Ureter (tissue), 1 donor: ENCODE measurements at regions not wholly inside any gene's neighbourhood (a gene's known extent, or its start where the extent isn't known, plus 50 kb on each side); places are given as distances from the start of the nearest gene placed in this dataset.

ENCODE experiments used
- DNase-seq: peaks from one replicate; pipeline ENCODE4 v3.0.0-alpha.2; 2020; ENCODE audit warnings: low spot score
- donor health status: DM: yes; HTN: yes; CAD: no.

DNA sequence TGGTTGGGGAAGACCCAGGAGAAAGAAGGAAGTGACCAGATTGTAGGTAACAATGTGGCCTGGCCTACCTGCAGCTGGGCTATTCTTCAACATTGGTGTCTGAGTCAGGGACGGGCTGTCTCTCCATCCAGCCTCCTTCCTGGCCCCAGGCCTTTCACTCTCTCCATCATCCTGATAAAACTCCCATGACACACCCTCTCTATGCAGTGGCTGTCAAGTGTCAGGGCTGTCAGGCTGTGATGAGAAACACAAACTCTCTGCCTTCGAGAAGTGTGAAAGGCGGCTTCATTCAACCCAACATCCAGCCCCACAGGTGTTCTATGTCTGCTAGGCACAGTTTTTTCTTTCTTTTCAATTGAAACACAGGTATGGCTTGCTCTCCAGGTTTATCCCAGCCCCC lies 153.3 kb upstream of the VSTM2B start:
- DNase-seq, result no peak

DNA sequence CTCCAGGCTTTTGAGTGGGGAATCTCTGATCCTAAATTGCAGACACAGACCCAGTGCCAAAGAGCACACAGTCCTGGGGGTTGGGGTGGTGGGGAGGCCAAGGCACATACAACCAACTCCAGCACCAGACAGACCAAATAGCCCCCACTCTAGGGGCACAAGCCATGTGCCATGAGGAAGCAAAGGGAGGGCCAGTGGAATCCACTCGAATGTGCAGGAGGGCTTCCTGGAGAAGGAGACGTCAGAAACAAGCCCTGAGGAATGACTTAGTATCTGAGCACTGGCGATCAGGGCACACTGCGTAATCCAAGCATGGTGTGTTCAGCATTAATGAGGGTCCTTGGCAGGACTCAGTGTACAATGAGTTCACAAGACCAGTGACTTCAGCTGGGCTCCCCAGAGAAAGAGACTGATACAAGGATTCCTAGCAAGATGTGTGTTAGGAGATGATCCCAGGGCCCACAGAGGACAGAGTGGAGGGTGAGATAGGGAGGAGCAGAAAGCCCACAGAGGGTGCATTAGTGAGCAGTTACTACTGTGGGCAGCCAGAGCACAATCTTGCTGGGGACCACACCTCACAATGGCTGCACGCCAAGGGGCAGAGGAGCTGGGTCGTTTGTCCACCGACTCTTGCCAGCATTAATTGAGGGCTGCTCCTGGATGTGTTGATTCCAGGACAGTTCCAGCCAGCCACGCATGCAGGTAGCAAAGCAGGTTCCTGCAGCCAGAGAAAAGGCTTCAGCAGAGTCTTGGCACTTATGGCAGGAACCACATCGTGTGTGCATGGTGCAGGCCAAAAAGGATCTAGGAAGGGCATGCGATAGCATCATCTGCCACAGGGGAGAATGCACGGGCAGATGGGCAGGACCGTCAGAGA lies 152.6 kb upstream of the VSTM2B start:
- peak; percentile 18 for DNase-seq

DNA sequence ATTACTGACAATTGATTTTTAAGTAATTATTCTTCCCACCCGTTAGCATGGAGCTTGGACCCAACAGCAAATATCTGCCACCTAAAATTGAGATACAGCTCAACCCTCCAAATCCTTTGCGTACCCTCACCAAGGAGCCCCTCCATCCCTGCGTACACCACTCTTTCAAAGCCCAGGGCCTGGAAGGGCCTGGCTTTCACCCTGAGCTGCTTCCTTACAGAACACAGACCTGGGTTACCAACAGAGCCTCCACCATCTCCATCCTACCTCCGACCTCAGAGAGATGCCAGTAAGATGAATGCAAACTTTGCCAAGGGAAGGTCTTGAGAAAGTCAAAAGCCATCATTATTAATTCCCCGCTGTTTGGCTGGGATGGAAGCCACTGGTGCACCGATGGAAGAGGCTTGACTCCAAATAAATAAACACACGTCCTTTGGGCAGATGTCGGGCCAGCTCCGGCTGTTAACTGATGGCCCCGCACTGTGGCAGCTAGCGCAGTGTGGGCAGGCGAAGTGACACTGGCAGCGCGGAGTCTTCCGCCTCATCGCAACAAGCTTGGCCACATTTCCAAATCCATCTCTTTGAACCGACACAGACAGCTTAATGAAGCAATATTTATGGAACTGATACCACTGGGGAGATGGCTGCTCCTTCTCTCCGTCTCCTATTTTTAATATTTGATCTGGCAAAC lies 150.2 kb upstream of the VSTM2B start:
- peak; percentile 14 for DNase-seq

DNA sequence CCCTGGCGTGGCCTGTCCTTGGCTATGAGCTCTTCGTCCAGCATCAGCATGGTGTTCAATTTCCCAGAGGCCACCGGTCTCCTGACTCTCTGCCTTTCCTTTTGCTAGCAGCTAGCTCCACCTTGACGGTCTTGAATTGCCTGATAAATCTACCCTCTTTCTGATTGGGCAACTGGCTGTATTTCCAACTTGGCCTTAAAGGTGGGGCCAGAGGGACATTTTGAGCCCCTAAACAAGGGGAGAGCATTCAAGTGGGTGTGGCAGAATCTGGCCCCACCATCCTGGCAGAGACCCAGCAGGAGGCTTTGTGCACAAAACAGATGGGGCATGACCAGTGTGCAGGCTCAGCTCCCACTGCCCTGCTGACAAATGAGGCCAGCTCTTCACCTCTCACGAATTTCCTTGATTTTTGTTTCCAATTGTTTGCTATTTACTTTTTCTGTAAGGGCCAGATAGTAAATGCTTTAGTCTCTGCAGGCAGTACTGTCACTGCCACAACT lies 148.9 kb upstream of the VSTM2B start:
- DNase-seq, result peak; percentile 22

DNA sequence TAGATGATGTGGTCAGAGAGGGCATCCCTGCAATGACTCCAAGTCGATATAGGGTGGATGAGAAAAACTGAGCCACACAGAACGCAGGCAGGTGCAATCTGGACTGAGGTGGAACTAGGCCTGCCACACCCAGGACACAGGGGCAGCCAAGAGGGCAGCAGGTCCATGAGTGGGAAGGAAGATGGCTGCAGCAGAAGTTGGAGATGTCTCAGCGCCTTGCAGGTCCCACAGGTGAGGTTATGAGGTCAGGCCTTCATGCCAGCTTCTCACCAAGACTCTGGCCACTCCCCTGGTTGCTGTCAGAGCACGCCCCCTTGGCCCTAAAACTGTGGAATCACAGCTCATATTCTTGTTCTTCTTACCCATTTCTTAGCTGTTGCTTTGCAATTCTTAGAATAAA lies 147.7 kb upstream of the VSTM2B start:
- peak; percentile 12 for DNase-seq

DNA sequence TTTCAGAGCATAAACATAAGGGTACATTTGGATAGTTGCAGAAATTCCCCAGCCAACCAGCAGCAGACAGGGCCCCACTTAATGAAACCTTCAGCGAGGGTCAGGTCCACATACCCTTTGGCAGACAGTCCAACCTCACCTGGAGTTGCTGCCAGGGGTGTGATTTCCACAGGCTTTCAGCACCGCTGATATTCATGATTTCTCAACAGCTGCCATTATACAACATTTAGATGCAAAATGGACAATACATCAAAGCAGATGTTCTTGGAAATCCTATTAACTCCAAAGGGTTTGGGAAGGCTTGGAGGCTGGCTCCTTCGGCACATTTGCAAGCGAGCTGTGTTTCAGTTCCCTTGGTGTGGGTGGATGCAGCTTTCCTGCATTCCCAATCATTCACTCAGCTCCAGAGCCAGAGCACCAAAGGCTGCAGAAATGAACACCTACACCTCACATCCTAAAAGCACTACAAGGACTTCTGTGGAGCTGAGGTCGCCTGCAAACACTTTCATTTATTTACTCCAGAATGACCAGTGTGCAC lies 147.2 kb upstream of the VSTM2B start:
- DNase-seq, result peak; percentile 5

DNA sequence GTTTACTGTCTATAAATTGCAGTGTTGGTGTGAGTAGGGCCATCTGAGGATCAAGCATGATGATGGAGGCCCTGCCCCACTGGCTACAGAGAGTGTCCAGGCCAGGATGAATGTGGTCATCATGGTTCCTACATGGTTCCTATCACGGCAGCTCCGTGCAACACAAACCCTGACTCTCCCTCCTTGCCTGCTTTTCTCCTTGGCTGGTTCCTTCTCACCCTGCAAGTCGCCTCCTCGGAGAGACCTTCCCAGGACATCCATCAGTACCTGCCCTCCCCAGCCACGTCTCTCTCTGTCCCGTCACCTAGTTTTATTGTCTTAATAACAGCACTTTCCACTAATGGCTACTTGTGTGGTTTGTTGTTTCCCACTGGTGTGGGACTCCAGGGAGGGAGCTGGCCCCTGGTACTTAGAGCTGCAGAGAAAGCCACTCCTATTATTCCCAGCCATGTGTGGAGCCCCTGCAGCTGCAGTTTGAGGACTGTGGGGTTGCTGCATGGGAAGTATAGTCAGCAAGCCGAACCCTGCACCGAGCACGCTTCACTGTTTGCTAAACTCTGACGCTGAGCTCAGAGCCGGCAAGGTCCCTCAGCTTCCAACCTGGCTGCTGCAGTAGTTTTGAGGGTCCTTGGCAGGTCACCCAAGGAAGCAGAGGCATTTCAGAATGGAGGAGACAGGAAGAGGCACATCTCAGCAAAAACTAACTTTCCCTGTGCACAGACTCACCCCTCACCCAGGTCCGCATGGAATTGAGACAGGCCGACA lies 146.4 kb upstream of the VSTM2B start:
- DNase-seq, result peak; percentile 23

DNA sequence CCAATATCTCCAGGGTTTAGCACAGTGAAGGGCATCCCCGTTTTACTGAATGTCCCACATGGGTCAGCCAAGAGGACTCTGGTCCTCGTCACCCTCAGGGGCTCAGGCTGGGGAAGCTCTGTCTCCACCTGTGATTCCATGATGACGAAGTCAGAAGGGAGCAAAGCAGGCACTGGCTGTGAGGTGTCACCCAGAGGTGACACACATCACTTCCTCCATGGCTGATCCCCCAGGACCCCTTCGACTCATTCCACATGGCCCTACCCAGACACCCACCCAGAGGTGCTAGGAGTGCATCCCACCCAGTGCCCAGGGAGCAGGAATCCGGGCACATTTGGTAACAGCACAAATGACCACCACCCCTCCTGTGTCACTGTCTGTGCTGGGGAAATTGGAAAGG lies 145.2 kb upstream of the VSTM2B start:
- peak; percentile 32 for DNase-seq

DNA sequence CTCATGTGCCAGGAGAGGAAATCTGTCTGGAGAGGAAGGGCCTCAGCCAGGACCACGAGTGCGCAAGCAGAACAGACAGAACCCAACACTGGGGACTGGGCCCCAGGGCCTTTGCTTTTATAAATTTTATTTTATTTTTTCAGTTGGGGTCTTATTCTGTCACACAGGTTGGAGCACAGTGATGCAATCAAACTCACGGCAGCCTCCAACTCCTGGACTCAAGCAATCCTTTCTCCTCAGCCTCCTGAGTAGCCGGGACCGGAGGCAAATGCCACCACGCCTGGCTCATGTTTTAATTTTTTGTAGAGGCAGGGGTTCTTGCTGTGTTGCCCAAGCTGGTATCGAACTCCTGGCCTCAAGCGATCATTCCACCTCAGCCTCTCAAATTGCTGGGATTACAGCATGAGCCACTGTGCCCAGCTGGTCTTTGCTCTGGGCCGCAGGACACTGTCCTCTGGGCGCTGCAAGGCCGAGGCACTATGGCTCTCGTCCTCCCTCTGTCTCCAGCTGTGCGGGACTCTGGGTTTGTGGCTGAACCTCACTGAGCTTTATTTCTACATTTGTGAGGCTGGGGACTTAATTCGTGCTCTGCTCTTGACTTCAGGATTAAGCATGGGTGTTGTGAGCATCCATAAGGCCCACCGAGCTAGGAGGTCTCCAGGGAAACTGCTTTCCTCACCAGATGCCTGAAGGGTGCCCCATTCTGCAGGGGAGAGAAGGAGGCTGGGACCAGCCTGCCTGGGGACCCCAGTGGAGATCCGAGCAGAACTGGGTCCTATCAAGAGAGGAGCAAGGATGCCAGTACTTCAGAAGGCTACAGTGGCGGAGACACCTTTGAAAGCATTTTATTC lies 144.2 kb upstream of the VSTM2B start:
- DNase-seq, result peak; percentile 18

DNA sequence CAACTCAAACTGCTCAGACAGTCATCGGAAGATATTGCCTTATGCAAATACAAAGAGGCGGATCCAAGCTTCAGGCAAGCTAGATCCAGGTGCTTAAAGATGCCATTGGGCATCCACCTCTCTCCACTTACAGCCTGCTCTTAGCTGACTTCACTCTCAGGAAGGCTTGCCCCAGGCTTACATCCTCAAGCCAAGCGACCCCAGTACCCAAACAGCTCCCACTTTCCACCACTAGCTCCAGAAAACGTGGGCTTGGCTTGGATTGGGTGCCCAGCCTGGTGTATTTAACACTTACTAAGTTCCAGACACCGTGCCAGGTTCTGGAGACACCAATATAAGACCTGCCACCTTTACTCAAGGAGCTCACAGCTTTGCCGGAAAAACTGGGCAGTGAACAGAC lies 142.1 kb upstream of the VSTM2B start:
- DNase-seq, result no peak

DNA sequence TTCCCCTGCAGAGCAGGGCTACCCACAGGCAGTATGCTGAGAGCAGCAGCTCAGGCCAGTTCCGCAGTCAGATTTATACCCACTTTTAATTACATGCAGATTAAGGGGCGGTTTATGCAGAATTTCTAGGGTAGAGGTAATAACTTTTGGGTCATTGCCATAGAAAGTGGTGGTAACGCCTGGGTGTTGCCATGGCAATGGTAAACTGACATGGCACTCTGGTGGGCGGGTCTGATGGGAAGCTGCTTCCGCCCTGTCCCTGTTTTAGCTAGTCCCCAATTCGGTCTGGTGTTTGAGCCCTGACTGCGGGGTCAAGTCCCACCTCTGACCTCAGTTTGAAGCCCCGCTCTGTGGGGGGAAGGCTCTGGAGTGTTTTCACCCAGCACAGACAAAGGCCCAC lies 141.1 kb upstream of the VSTM2B start:
- no peak for DNase-seq

DNA sequence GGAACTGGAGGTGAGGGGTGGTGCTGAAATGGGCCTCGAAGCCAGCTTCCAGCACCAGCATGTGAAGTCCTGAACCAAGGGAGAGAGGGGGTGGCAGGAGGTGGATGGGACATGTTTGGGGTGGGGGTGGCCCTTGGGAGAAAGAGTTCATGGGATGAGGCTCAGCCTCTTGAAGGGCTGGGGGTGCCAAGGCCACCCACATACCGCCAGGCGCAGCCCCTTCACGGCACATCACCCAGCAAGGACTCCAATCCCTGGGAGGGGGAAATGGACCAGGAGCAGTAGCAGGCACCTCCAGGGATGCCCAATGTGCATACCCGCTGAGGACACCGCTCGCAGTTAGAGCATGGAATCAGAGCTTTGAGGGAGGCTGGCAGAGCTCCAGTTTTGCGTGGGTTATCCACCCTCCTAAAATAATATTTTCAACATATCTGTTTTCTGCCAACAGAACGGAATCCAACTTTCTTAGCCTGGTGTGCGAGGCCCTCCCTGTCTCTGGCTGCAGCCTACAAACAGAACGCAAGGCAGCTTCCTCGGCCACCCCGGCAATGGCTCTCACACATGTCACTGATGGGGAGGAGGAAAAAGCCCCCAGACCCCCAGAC lies 140.5 kb upstream of the VSTM2B start:
- DNase-seq, result no peak

DNA sequence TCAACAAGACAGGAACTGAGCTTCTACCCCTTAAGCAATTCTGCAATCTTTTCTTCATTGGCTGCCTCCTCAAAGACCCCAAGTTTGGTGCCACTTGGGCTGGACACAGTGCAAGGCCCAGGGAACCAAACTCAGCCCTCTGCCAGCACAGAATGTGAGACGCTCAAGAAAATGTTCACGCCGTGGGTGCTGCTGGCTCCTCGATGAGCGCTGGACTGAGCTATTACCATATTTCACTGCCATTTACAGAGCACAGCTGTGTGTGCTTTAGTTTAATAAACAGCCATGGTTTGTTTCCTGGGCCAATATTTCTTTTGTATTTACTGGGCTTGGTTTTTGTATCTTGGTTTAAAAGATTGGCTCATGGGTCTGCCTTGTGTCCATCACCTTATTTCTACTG lies 138.8 kb upstream of the VSTM2B start:
- no peak for DNase-seq

DNA sequence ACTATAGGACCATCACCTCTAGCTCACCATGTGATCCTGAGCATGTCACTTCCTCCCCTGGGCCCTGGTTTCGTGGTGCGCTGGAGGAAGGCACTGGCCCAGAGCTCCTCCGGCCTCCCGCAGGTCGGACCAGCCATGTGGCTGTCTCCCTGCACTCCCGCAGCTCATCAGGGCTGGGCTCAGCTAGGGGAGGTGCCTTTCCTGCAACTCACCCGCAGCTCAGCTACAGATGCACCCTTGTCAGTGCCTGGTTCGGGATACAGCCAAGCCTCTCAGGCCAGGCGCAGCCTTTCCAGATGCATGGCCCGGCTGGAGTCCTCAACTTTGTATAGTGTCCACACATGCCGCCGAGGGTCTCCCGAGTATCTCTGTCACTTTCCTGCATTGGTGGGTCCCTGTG lies 138.2 kb upstream of the VSTM2B start:
- no peak for DNase-seq

DNA sequence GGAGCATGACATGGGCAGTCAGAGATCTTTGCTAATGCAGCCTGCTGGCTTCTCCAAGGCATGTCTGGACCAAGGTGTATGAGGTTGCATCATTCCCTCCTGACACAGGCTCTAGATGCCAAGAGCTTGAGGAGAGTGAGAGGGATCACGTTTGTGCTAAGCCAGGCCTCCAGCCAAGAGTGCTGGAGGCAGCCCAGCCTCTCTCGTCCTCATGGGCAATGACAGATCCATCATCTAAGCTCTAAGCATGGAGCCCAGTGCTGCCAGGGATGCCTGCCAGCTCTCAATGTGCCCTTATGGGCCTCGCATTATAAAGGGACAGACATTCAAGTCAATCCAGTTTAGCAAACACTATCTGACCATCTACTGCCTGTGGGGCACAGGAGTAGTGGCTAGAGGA lies 136.3 kb upstream of the VSTM2B start:
- peak; percentile 50 for DNase-seq

DNA sequence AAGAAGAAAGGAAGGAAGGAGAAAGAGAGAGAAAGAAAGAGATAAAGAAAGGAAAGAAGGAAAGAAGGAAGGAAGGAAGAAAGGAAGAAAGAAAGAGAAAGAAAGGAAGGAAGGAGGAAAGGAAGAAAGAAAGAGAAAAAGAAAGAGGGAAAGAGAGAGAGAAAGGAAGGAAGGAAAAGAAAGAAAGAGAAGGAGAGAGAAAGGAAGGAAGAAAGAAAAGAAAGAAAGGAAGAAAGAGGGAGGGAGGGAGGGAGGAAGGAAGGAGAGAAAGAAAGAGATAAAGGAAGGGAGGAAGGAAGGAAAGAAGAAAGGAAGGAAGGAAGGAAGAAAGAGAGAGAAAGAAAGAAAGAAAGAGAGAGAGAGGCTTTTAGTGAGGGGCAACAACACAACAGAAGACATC lies 135.1 kb upstream of the VSTM2B start:
- no peak for DNase-seq

DNA sequence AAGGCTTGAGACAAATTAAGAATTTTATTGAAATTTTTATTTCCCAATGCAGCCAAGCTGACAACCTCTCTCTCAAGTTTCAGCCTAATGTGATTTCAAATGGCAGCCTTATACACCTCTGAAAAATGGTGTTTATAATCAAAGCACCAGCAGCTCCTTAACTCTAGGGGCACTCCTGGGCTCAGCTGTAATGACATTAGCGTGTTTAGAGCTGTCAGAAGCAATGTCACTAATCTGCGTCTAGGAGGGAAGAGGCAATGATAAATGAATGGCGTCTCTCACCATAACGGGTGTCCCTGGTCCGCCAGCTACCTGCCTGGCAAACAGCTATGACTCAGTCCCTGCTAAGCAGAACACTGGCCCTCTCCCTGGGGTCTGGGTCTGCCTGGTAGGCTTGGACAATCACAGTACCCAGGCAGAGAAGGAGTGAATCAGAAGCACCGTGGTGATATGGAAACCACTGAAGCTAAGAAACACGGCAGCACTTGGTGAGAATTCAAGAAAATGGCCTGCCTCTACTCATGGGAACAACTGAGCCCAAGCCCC lies 131.8 kb upstream of the VSTM2B start:
- DNase-seq, result no peak

DNA sequence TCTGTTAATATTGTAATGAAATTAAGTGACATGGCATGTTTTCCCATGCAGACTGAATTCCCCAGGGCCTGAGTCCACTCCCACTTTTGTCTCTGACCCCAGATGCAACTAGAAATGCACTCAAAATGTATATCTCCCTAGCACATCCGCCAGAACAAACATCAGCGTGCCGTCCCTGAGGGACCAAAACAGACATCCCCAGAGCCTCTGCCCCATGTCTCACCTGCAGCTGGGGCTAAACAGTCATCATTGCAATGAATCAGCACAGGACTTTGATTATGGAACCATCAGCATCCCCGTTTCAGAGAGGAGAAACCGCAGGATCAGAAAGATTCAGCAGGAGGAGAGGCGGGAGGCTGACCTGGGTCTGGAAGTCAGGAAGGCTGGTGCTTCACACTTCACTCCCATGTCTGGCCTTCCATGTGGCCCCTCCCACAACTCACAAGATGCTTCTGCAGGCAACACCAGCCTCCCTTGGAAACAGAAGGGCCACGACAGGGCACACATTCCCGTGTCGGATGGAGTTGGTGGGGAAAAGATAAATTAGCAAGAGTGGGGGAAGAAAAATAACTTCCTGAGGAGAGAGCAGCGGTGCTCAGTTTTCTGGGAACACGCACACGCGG lies 130.6 kb upstream of the VSTM2B start:
- DNase-seq, result no peak

DNA sequence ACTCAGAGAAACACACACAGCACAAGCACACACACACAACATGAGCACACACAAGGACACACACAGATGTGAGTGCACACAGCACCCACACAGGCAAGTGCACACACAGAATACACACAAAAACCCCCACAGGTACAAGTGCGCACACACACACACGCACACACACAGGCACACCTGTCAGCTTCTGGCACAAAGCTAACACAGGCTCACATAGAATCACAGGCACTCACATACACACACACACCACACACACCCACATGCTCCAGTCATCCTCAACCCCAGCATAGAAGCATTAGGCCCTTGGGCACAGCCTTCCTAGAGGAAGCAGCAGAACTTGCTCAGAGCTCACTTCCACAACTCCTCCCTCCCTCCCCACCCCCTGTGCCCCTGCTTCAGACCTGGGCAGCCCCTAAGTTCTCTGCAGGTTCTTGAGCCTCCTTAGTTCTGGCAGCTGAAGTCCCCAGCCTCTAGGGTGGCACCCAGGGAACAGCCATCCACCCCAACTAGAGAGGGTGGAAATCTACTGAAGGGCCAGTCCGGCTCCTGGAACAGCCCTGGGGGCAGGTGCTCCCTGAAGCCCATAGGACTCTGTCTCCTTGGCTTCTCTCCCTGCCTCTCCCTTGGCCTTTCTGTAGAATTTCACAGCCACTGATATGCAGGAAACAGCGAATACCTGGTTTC lies 129.9 kb upstream of the VSTM2B start:
- no peak for DNase-seq
